RWPE2 (cell line): ENCODE measurements at regions not wholly inside any gene's neighbourhood (a gene's known extent, or its start where the extent isn't known, plus 50 kb on each side); places are given as distances from the start of the nearest gene placed in this dataset.

ENCODE experiments used
- ATAC-seq: fragments of 200-7000 bp; cut with Tn5 transposase; 3 replicates; pipeline ENCODE4 v1.9.1; 2021; ENCODE audit warnings: low read depth
- DNase-seq: peaks from one replicate; pipeline ENCODE4 v3.0.0-alpha.2; 2020; ENCODE audit warnings: low spot score
- H3K27ac ChIP-seq: fragments of 450-650 bp; 2 replicates; pipeline ENCODE4 v1.5.1; 2017; ENCODE audit warnings: mild to moderate bottlenecking; ENCODE audit not compliant: poor library complexity, severe bottlenecking
- H3K27me3 ChIP-seq: fragments of 250-450 bp; sonication (Bioruptor Pico); 2 replicates; pipeline ENCODE4 v1.5.1; 2021; ENCODE audit warnings: mild to moderate bottlenecking, moderate library complexity; ENCODE audit not compliant: insufficient read depth, poor library complexity, severe bottlenecking
- H3K36me3 ChIP-seq: fragments of 250-450 bp; sonication (Bioruptor Pico); 2 replicates; pipeline ENCODE4 v1.5.1; 2020; ENCODE audit warnings: low read depth, mild to moderate bottlenecking, moderate library complexity
- H3K4me1 ChIP-seq: fragments of 250-450 bp; sonication (Bioruptor Pico); 2 replicates; pipeline ENCODE4 v1.5.1; 2021; ENCODE audit warnings: mild to moderate bottlenecking, moderate library complexity; ENCODE audit not compliant: insufficient read depth, poor library complexity, severe bottlenecking
- H3K4me3 ChIP-seq: fragments of 250-450 bp; sonication (Bioruptor Pico); 2 replicates; pipeline ENCODE4 v1.5.1; 2021; ENCODE audit warnings: mild to moderate bottlenecking, moderate library complexity; ENCODE audit not compliant: severe bottlenecking
- H3K9me3 ChIP-seq: fragments of 250-450 bp; sonication (Bioruptor Pico); 2 replicates; pipeline ENCODE4 v1.5.1; 2021; ENCODE audit warnings: mild to moderate bottlenecking, moderate library complexity; ENCODE audit not compliant: severe bottlenecking
- CTCF ChIP-seq: fragments of 450-650 bp; IDR thresholded peaks from one replicate; pipeline ENCODE4 v1.5.1; 2017; ENCODE audit warnings: mild to moderate bottlenecking, moderate library complexity; ENCODE audit not compliant: poor library complexity, severe bottlenecking

- Histone ChIP-seq H3K27me3 (no peaks in the 10 kb centered on the region), H3K36me3 (no peaks in the 10 kb centered on the region), H3K9me3 (no peaks in the 10 kb centered on the region), H3K27ac (no peak overlapping the region), H3K4me1 (no peaks in the 10 kb centered on the region), H3K4me3 (no peak overlapping the region)
- no peak for TF ChIP-seq CTCF
- no peak for DNase-seq
- no peak for ATAC-seq
Measured at GRCh38 chr2:234313558-234313957, 183.3 kb downstream of the ARL4C start.

DNA sequence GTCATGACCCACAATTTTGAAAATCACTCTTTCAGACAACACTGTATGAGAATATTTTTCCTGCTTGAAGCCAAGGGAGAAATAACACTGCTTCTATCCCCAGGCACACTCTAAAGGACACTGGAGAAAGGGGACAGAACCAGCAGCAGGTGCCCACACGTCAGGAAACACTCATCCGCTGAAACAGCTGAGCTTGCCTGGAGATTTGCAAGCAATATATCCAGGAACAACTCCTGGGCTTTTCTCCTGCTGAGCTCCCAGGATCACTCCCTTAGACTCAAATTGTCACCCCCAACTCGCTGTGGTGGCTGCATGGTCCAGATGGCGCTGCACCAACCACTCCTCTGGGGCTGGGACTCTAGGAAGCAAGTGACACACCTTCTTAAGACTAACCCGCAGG lies 186.7 kb downstream of the ARL4C start:
- no peaks in the 10 kb centered on the region for H3K9me3 ChIP-seq
- no peaks in the 10 kb centered on the region for H3K36me3 ChIP-seq
- TF ChIP-seq CTCF, result no peak
- H3K27me3 ChIP-seq, result no peaks in the 10 kb centered on the region
- peaks cover 16% of the 10 kb centered on the region for H3K4me1 ChIP-seq
- ATAC-seq, result no peak
- no peak overlapping the region for H3K27ac ChIP-seq
- H3K4me3 ChIP-seq, result no peak overlapping the region
- no peak for DNase-seq

GRCh38 chr2:234309431-234309830 lies 187.4 kb downstream of the ARL4C start:
- H3K27ac ChIP-seq, result peak overlapping the region; percentile 67
- H3K9me3 ChIP-seq, result no peaks in the 10 kb centered on the region
- H3K27me3 ChIP-seq, result no peaks in the 10 kb centered on the region
- no peak overlapping the region for H3K4me3 ChIP-seq
- peaks cover 23% of the 10 kb centered on the region for H3K4me1 ChIP-seq
- DNase-seq (no peak), ATAC-seq (no peak)
- no peaks in the 10 kb centered on the region for H3K36me3 ChIP-seq
- TF ChIP-seq CTCF, result no peak

GRCh38 chr2:234308813-234309195 lies 188.1 kb downstream of the ARL4C start:
- H3K4me1 ChIP-seq, result peaks cover 24% of the 10 kb centered on the region
- DNase-seq (no peak), ATAC-seq (peak; percentile 54; the same call in 2 of the 3 replicates)
- no peak overlapping the region for H3K4me3 ChIP-seq
- no peaks in the 10 kb centered on the region for H3K36me3 ChIP-seq
- H3K27ac ChIP-seq, result peak overlapping the region; percentile 67
- H3K9me3 ChIP-seq, result no peaks in the 10 kb centered on the region
- no peak for TF ChIP-seq CTCF
- no peaks in the 10 kb centered on the region for H3K27me3 ChIP-seq

- no peak overlapping the region for H3K4me3 ChIP-seq
- no peak for TF ChIP-seq CTCF
- H3K27me3 ChIP-seq, result no peaks in the 10 kb centered on the region
- H3K27ac ChIP-seq, result peak overlapping the region; percentile 67
- DNase-seq (no peak), ATAC-seq (no peak; the same call in 2 of the 3 replicates)
- H3K4me1 ChIP-seq, result peaks cover 24% of the 10 kb centered on the region
- no peaks in the 10 kb centered on the region for H3K9me3 ChIP-seq
- no peaks in the 10 kb centered on the region for H3K36me3 ChIP-seq
Measured at GRCh38 chr2:234308073-234308812, 188.6 kb downstream of the ARL4C start.
